Loucy (cell line): ENCODE measurements at regions not wholly inside any gene's neighbourhood (a gene's known extent, or its start where the extent isn't known, plus 50 kb on each side); places are given as distances from the start of the nearest gene placed in this dataset.
A peak's percentile ranks its signal among the peaks of the same experiment; 100 is the strongest.

Experiments used
- H2AFZ ChIP-seq: fragments of 200-600 bp; sonication (generic); 2 replicates; pipeline ENCODE4 v1.6.0; 2016; ENCODE audit warnings: antibody characterized with exemption, mild to moderate bottlenecking, low read length, moderate library complexity
- H3F3A ChIP-seq: fragments of 200-600 bp; 2 replicates; pipeline ENCODE4 v1.6.0; 2016; ENCODE audit warnings: antibody characterized with exemption, low read depth, mild to moderate bottlenecking
- H3K27me3 ChIP-seq: fragments of 200-600 bp; sonication (generic); 2 replicates; pipeline ENCODE4 v1.6.1; 2014; ENCODE audit warnings: low read length, mild to moderate bottlenecking; ENCODE audit not compliant: insufficient read depth, poor library complexity, severe bottlenecking
- H3K36me3 ChIP-seq: fragments of 200-600 bp; sonication (generic); 2 replicates; pipeline ENCODE4 v1.6.1; 2016; ENCODE audit warnings: low read length; ENCODE audit not compliant: insufficient read depth
- H3K4me1 ChIP-seq: fragments of 200-600 bp; sonication (generic); 2 replicates; pipeline ENCODE4 v1.5.1; 2014; ENCODE audit warnings: low read length, mild to moderate bottlenecking; ENCODE audit not compliant: insufficient read depth, poor library complexity, severe bottlenecking
- H3K4me2 ChIP-seq: fragments of 200-600 bp; sonication (generic); 2 replicates; pipeline ENCODE4 v1.6.0; 2014; ENCODE audit warnings: antibody characterized with exemption, low read length, low read depth, mild to moderate bottlenecking; ENCODE audit not compliant: poor library complexity, severe bottlenecking
- H3K4me3 ChIP-seq: fragments of 200-600 bp; sonication (generic); 2 replicates; pipeline ENCODE4 v1.5.1; 2014; ENCODE audit warnings: low read length, mild to moderate bottlenecking, mixed read lengths; ENCODE audit not compliant: poor library complexity, severe bottlenecking
- H3K79me2 ChIP-seq: fragments of 200-600 bp; sonication (generic); 2 replicates; pipeline ENCODE4 v1.6.1; 2014; ENCODE audit warnings: low read length; ENCODE audit not compliant: insufficient read depth
- H3K9ac ChIP-seq: fragments of 200-600 bp; sonication (generic); 2 replicates; pipeline ENCODE4 v1.6.0; 2014; ENCODE audit warnings: mild to moderate bottlenecking, low read depth, low read length, moderate library complexity; ENCODE audit not compliant: poor library complexity, severe bottlenecking
- H3K9me2 ChIP-seq: fragments of 200-600 bp; sonication (generic); replicated peaks from 2 replicates; pipeline ENCODE4 v1.6.1; 2016; ENCODE audit warnings: low read depth, low read length, mixed read lengths
- H3K9me3 ChIP-seq: fragments of 200-600 bp; sonication (generic); 2 replicates; pipeline ENCODE4 v1.6.1; 2014; ENCODE audit warnings: mild to moderate bottlenecking, antibody characterized with exemption, low read length, low read depth; ENCODE audit not compliant: insufficient read depth
- H4K20me1 ChIP-seq: fragments of 200-600 bp; sonication (generic); 2 replicates; pipeline ENCODE4 v1.6.0; 2014; ENCODE audit warnings: antibody characterized with exemption, low read length, mild to moderate bottlenecking; ENCODE audit not compliant: insufficient read depth, poor library complexity, severe bottlenecking
- EZH2phosphoT487 ChIP-seq: fragments of 200-600 bp; IDR thresholded peaks from 2 replicates; pipeline ENCODE4 v1.6.1; 2018; ENCODE audit warnings: antibody characterized with exemption, mild to moderate bottlenecking, moderate library complexity, borderline replicate concordance
- TF ChIP-seq, protein P1 (sequence below): fragments of 200-600 bp; sonication (generic); conservative IDR thresholded peaks from 2 replicates; pipeline ENCODE4 v1.5.1; 2014; ENCODE audit warnings: mild to moderate bottlenecking, antibody characterized with exemption, low read length

GRCh38 chr6:14190929-14191224 lies 73.3 kb downstream of the CD83 start:
- no peaks in the 10 kb centered on the region for H3K9me2 ChIP-seq
- H3K9me3 ChIP-seq: no peaks in the 10 kb centered on the region
- TF ChIP-seq EZH2phosphoT487: no peak
- TF ChIP-seq, protein P1, sequence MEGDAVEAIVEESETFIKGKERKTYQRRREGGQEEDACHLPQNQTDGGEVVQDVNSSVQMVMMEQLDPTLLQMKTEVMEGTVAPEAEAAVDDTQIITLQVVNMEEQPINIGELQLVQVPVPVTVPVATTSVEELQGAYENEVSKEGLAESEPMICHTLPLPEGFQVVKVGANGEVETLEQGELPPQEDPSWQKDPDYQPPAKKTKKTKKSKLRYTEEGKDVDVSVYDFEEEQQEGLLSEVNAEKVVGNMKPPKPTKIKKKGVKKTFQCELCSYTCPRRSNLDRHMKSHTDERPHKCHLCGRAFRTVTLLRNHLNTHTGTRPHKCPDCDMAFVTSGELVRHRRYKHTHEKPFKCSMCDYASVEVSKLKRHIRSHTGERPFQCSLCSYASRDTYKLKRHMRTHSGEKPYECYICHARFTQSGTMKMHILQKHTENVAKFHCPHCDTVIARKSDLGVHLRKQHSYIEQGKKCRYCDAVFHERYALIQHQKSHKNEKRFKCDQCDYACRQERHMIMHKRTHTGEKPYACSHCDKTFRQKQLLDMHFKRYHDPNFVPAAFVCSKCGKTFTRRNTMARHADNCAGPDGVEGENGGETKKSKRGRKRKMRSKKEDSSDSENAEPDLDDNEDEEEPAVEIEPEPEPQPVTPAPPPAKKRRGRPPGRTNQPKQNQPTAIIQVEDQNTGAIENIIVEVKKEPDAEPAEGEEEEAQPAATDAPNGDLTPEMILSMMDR: no peak
- no peaks in the 10 kb centered on the region for H3K79me2 ChIP-seq
- peaks cover 9% of the 10 kb centered on the region for H3K4me1 ChIP-seq
- H3K4me3 ChIP-seq: no peak overlapping the region
- no peaks in the 10 kb centered on the region for H3K36me3 ChIP-seq
- no peaks in the 10 kb centered on the region for H4K20me1 ChIP-seq
- no peak overlapping the region for H2AFZ ChIP-seq
- no peak overlapping the region for H3K4me2 ChIP-seq
- H3F3A ChIP-seq: no peaks in the 10 kb centered on the region
- no peak overlapping the region for H3K9ac ChIP-seq
- H3K27me3 ChIP-seq: no peaks in the 10 kb centered on the region

DNA sequence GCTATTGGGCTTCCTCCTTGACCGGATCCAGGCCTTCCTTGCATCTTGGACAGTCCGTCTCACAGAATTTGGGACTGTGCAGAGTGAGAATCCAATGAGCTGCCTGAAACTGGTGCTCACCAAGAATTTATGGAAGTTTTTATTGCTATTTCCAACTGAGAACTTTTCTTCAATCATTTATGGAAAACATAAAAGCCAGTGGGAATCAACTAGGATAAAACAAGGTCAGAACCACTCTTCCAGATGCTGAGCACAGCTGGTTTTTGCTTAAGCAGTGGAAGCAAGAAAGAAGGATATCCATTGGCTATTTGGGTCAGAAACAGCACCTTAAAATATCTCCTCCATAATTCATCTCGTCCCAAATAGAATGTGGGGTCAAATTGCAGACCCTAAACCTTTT lies 74.2 kb downstream of the CD83 start:
- H2AFZ ChIP-seq: no peak overlapping the region

DNA sequence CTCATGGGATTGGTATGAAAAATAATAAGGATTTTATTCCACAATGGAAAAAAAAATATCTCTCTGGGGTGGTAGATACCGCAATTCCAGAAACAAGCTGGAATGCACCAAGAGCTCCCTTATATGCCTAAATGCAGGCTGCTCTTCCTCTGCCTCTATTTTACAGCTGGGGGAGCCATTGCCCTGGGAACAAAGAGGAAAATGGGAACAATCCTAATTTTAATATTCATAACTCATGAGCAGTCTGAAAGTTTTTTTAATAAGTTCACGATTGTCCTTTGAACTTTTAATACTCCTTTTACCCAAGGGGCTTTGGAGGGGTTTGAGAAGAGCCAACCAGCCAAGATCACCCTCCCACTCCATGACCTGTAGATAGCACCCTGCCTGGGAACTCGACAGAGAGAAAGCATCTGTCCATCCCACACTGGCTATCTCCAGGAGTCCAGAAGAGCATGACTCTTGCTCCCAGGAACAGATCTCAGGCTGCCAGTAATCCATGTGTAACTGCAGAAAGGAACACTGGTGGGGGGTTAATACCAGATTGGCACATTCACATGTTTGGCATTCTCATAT lies 74.7 kb downstream of the CD83 start:
- Histone ChIP-seq H2AFZ (no peak overlapping the region), H3K9ac (no peak overlapping the region), H3K4me2 (no peak overlapping the region), H4K20me1 (no peaks in the 10 kb centered on the region), H3K9me2 (no peaks in the 10 kb centered on the region), H3K9me3 (no peaks in the 10 kb centered on the region), H3K4me1 (peaks cover 9% of the 10 kb centered on the region), H3K4me3 (no peak overlapping the region), H3K27me3 (no peaks in the 10 kb centered on the region), H3K36me3 (no peaks in the 10 kb centered on the region), H3K79me2 (no peaks in the 10 kb centered on the region), H3F3A (no peaks in the 10 kb centered on the region)
- TF ChIP-seq, protein P1: 0 out of 2 replicates have a peak, but pooled peaks have one; percentile 8
- no peak for TF ChIP-seq EZH2phosphoT487

More for the DNA sequence above, 74.2 kb downstream of the CD83 start:
- Histone ChIP-seq H4K20me1 (no peaks in the 10 kb centered on the region), H3K9me3 (no peaks in the 10 kb centered on the region), H3K4me1 (peaks cover 9% of the 10 kb centered on the region), H3K4me3 (no peak overlapping the region), H3F3A (no peaks in the 10 kb centered on the region), H3K9ac (no peak overlapping the region), H3K27me3 (no peaks in the 10 kb centered on the region), H3K36me3 (no peaks in the 10 kb centered on the region), H3K9me2 (no peaks in the 10 kb centered on the region), H3K79me2 (no peaks in the 10 kb centered on the region), H3K4me2 (no peak overlapping the region)
- TF ChIP-seq, protein P1: no peak
- TF ChIP-seq EZH2phosphoT487: no peak
